ENCODE measurements at regions not wholly inside any gene's neighbourhood (a gene's known extent, or its start where the extent isn't known, plus 50 kb on each side); places are given as distances from the start of the nearest gene placed in this dataset.

DNA sequence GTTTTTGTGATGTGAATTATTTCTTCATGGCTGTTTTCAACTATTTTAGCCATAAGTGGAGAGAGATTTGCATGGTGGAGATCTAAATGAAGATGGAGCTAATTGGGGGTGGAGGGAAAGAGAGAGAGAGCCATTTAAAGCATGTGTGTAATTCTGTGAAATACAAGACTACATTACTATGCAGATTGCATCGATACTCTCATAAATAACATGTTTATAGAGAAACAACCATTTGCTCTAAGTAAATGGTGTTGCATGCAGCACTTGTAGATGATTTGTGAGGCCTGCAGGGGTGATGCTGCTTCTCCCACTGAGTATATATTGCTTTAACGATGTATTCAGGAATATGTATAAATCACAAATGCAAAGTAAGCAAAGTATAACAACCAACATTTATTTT, 270.2 kb upstream of the RIOK2 start:
- TF ChIP-seq, protein P1, sequence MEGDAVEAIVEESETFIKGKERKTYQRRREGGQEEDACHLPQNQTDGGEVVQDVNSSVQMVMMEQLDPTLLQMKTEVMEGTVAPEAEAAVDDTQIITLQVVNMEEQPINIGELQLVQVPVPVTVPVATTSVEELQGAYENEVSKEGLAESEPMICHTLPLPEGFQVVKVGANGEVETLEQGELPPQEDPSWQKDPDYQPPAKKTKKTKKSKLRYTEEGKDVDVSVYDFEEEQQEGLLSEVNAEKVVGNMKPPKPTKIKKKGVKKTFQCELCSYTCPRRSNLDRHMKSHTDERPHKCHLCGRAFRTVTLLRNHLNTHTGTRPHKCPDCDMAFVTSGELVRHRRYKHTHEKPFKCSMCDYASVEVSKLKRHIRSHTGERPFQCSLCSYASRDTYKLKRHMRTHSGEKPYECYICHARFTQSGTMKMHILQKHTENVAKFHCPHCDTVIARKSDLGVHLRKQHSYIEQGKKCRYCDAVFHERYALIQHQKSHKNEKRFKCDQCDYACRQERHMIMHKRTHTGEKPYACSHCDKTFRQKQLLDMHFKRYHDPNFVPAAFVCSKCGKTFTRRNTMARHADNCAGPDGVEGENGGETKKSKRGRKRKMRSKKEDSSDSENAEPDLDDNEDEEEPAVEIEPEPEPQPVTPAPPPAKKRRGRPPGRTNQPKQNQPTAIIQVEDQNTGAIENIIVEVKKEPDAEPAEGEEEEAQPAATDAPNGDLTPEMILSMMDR (IDR thresholded peaks at IDR 0.05): no peak
- TF ChIP-seq POLR2A (IDR thresholded peaks at IDR 0.05) (no peak), POLR2AphosphoS5 (IDR thresholded peaks at IDR 0.05; ENCODE audit: insufficient read depth in 1 of 2, low read depth in 1 of 2) (no peak)
